Esophagus squamous epithelium (tissue), 4 donors: ENCODE measurements at regions not wholly inside any gene's neighbourhood (a gene's known extent, or its start where the extent isn't known, plus 50 kb on each side); places are given as distances from the start of the nearest gene placed in this dataset.

Experiments used
- CTCF ChIP-seq, 6 experiments: fragments of 450-650 bp in 4 of 6; fragments of 200-600 bp in 2 of 6; sonication (generic) in 2 of 6; IDR thresholded peaks; one replicate each; pipeline ENCODE4 v1.5.1; 2016 to 2019; ENCODE audit warnings: antibody characterized with exemption in 6 of 6, mild to moderate bottlenecking in 4 of 6, moderate library complexity in 4 of 6
- POLR2A ChIP-seq, 4 donors: fragments of 450-650 bp; IDR thresholded peaks; one replicate each; pipeline ENCODE4 v1.6.1; 2017; ENCODE audit warnings: antibody characterized with exemption in 4 of 4, mild to moderate bottlenecking in 4 of 4, moderate library complexity in 3 of 4

- TF ChIP-seq CTCF (IDR thresholded peaks at IDR 0.05) (no peak), POLR2A (IDR thresholded peaks at IDR 0.05) (no peak)
Measured at GRCh38 chr2:176795823-176796222, 416.8 kb upstream of the HNRNPA3 start.
